Ascending aorta (tissue), 2 donors: ENCODE measurements at regions not wholly inside any gene's neighbourhood (a gene's known extent, or its start where the extent isn't known, plus 50 kb on each side); places are given as distances from the start of the nearest gene placed in this dataset.
"Not testable (repeated sequence)": the region's sequence is repeated elsewhere in the genome, so short reads cannot be mapped to it uniquely, and the experiment has no call there.

ENCODE experiments used
- DNase-seq, 2 donors: peaks; one replicate each; pipeline ENCODE4 v3.0.0-alpha.2; 2019; ENCODE audit warnings: low spot score in 2 of 2
- H3K27ac ChIP-seq, 2 donors: fragments of 200-600 bp; sonication (generic); one replicate each; pipeline ENCODE4 v1.5.1; 2016 to 2017; ENCODE audit warnings: mild to moderate bottlenecking in 1 of 2
- H3K27me3 ChIP-seq: fragments of 200-600 bp; sonication (generic); one replicate; pipeline ENCODE4 v1.5.1; 2017
- H3K36me3 ChIP-seq, 2 donors: fragments of 200-600 bp; sonication (generic); one replicate each; pipeline ENCODE4 v1.5.1; 2016
- H3K4me1 ChIP-seq, 2 donors: fragments of 200-600 bp; sonication (generic); one replicate each; pipeline ENCODE4 v1.5.1; 2016 to 2017; ENCODE audit warnings: mild to moderate bottlenecking in 1 of 2
- H3K4me3 ChIP-seq, 2 donors: fragments of 200-600 bp; sonication (generic); one replicate each; pipeline ENCODE4 v1.5.1; 2016 to 2017; ENCODE audit warnings: mild to moderate bottlenecking in 1 of 2
- H3K9me3 ChIP-seq, 2 donors: fragments of 200-600 bp; sonication (generic); one replicate each; pipeline ENCODE4 v1.5.1; 2016
- CTCF ChIP-seq, 3 experiments: fragments of 200-600 bp in 2 of 3; fragments of 450-650 bp in 1 of 3; sonication (generic) in 2 of 3; IDR thresholded peaks; one replicate each; pipeline ENCODE4 v1.5.1; 2016 to 2019; ENCODE audit warnings: antibody characterized with exemption in 3 of 3, mild to moderate bottlenecking in 1 of 3, moderate library complexity in 1 of 3
- intact Hi-C: fragments of 100-400 bp; cut with DNase I; formaldehyde crosslinking; loops from one replicate; pipeline ENCODE4 v1.15.1; 2023

- TF ChIP-seq CTCF (IDR thresholded peaks at IDR 0.05), result no peak
- Histone ChIP-seq H3K4me1 (no peaks in the 10 kb centered on the region), H3K4me3 (no peak overlapping the region), H3K27me3 (no peaks in the 10 kb centered on the region), H3K36me3 (no peaks in the 10 kb centered on the region), H3K27ac (no peak overlapping the region), H3K9me3 (no peaks in the 10 kb centered on the region)
- DNase-seq, result no peak
- intact Hi-C loops, result no loop called here
Observed at GRCh38 chr22:42188808-42189447, 58.3 kb upstream of the CYP2D6 start.

- H3K9me3 ChIP-seq, result no peaks in the 10 kb centered on the region
- H3K27me3 ChIP-seq, result no peaks in the 10 kb centered on the region
- no peak overlapping the region for H3K27ac ChIP-seq
- no peak for TF ChIP-seq CTCF (IDR thresholded peaks at IDR 0.05)
- H3K4me3 ChIP-seq, result no peak overlapping the region
- no peaks in the 10 kb centered on the region for H3K36me3 ChIP-seq
- DNase-seq, result no peak
- intact Hi-C loops, result no loop called here
- no peaks in the 10 kb centered on the region for H3K4me1 ChIP-seq
Observed at GRCh38 chr22:42187646-42188045, 57.0 kb upstream of the CYP2D6 start.

- Histone ChIP-seq H3K27me3 (no peaks in the 10 kb centered on the region), H3K9me3 (no peaks in the 10 kb centered on the region), H3K4me1 (no peaks in the 10 kb centered on the region), H3K36me3 (no peaks in the 10 kb centered on the region), H3K4me3 (no peak overlapping the region), H3K27ac (no peak overlapping the region)
- intact Hi-C loops, result no loop called here
- no peak for TF ChIP-seq CTCF (IDR thresholded peaks at IDR 0.05)
- DNase-seq, result no peak
Observed at GRCh38 chr22:42185915-42186439, 55.4 kb upstream of the CYP2D6 start.

- intact Hi-C loops, result no loop called here
- no peak for TF ChIP-seq CTCF (IDR thresholded peaks at IDR 0.05)
Observed at GRCh38 chr22:42184852-42185251, 54.2 kb upstream of the CYP2D6 start.

GRCh38 chr22:42183461-42184059 lies 53.0 kb upstream of the CYP2D6 start:
- H3K4me1 ChIP-seq, intact Hi-C loops, H3K9me3 ChIP-seq, DNase-seq, H3K4me3 ChIP-seq, H3K36me3 ChIP-seq, H3K27ac ChIP-seq, H3K27me3 ChIP-seq: not testable (repeated sequence)

More at GRCh38 chr22:42184852-42185251, 54.2 kb upstream of the CYP2D6 start:
- no peak for DNase-seq
- Histone ChIP-seq H3K4me3 (no peak overlapping the region), H3K27me3 (no peaks in the 10 kb centered on the region), H3K9me3 (no peaks in the 10 kb centered on the region), H3K4me1 (peaks cover 0 to 3% of the 10 kb centered on the region in 2 donors), H3K36me3 (no peaks in the 10 kb centered on the region), H3K27ac (no peak overlapping the region)

GRCh38 chr22:42180349-42180842 lies 49.8 kb upstream of the CYP2D6 start:
- Histone ChIP-seq H3K4me3 (no peak overlapping the region), H3K36me3 (peaks cover 0 to 15% of the 10 kb centered on the region in 2 donors), H3K27ac (peak overlapping the region in 1 of 2 donors; percentile 67), H3K4me1 (peaks cover 0 to 3% of the 10 kb centered on the region in 2 donors), H3K9me3 (no peaks in the 10 kb centered on the region), H3K27me3 (no peaks in the 10 kb centered on the region)
- DNase-seq, result peak in 1 of 2 donors; percentile 66
- intact Hi-C loops, result no loop called here
- TF ChIP-seq CTCF (IDR thresholded peaks at IDR 0.05), result no peak
